SK-N-SH treated with all-trans-retinoic acid at 6 μM for 48 hours (cell line): ENCODE measurements at regions not wholly inside any gene's neighbourhood (a gene's known extent, or its start where the extent isn't known, plus 50 kb on each side); places are given as distances from the start of the nearest gene placed in this dataset.
A peak's percentile ranks its signal among the peaks of the same experiment; 100 is the strongest.

Experiments
- ATAC-seq: fragments of 200-7000 bp; cut with Tn5 transposase; 3 replicates; pipeline ENCODE4 v1.9.1; 2020; ENCODE audit warnings: mild to moderate bottlenecking, moderate library complexity
- ARNTL ChIP-seq: fragments of 450-650 bp; formaldehyde crosslinking; IDR thresholded peaks from 2 replicates; pipeline ENCODE4 v1.5.0; 2020; ENCODE audit warnings: low read depth, mild to moderate bottlenecking, moderate library complexity, borderline replicate concordance
- BACH2 ChIP-seq: fragments of 250-450 bp; sonication (Bioruptor Pico); IDR thresholded peaks from 2 replicates; pipeline ENCODE4 v1.9.0; 2021; ENCODE audit warnings: mild to moderate bottlenecking, borderline replicate concordance
- CREB5 ChIP-seq: fragments of 250-450 bp; sonication (Bioruptor Pico); IDR thresholded peaks from 2 replicates; pipeline ENCODE4 v1.5.1; 2020; ENCODE audit warnings: low read depth, mild to moderate bottlenecking, moderate library complexity
- CSDC2 ChIP-seq: fragments of 250-450 bp; sonication (Bioruptor Pico); IDR thresholded peaks from 2 replicates; pipeline ENCODE4 v1.5.0; 2020; ENCODE audit warnings: mild to moderate bottlenecking, moderate library complexity
- CSRNP3 ChIP-seq: fragments of 250-450 bp; sonication (Bioruptor Pico); IDR thresholded peaks from 2 replicates; pipeline ENCODE4 v1.5.1; 2021; ENCODE audit warnings: mild to moderate bottlenecking, moderate library complexity
- ESRRG ChIP-seq: fragments of 250-450 bp; sonication (Bioruptor Pico); IDR thresholded peaks from 2 replicates; pipeline ENCODE4 v1.6.1; 2021; ENCODE audit warnings: mild to moderate bottlenecking
- GLIS3 ChIP-seq: fragments of 250-450 bp; sonication (Bioruptor Pico); IDR thresholded peaks from 2 replicates; pipeline ENCODE4 v1.5.0; 2020; ENCODE audit warnings: mild to moderate bottlenecking, moderate library complexity
- ISL1 ChIP-seq: fragments of 250-450 bp; sonication (Bioruptor Pico); IDR thresholded peaks from 2 replicates; pipeline ENCODE4 v2.1.2; 2022; ENCODE audit warnings: mild to moderate bottlenecking, moderate library complexity
- OSR1 ChIP-seq: fragments of 250-450 bp; sonication (Bioruptor Pico); IDR thresholded peaks from 2 replicates; pipeline ENCODE4 v1.8.0; 2022; ENCODE audit warnings: moderate library complexity, mild to moderate bottlenecking, inconsistent platforms
- PATZ1 ChIP-seq: fragments of 250-450 bp; sonication (Bioruptor Pico); IDR thresholded peaks from 2 replicates; pipeline ENCODE4 v1.8.0; 2020; ENCODE audit warnings: mild to moderate bottlenecking, moderate library complexity, borderline replicate concordance
- POU6F1 ChIP-seq: fragments of 250-450 bp; sonication (Bioruptor Pico); IDR thresholded peaks from 2 replicates; pipeline ENCODE4 v1.8.0; 2021; ENCODE audit warnings: low read depth, mild to moderate bottlenecking, moderate library complexity, borderline replicate concordance
- RARB ChIP-seq: fragments of 250-450 bp; sonication (Bioruptor Pico); IDR thresholded peaks from 2 replicates; pipeline ENCODE4 v1.8.0; 2021; ENCODE audit warnings: mild to moderate bottlenecking, moderate library complexity
- SNAI2 ChIP-seq: fragments of 250-450 bp; sonication (Bioruptor Pico); IDR thresholded peaks from 2 replicates; pipeline ENCODE4 v1.5.0; 2020; ENCODE audit warnings: mild to moderate bottlenecking, moderate library complexity
- TCF4 ChIP-seq: fragments of 250-450 bp; sonication (Bioruptor Pico); IDR thresholded peaks from 2 replicates; pipeline ENCODE4 v1.8.0; 2021; ENCODE audit warnings: mild to moderate bottlenecking, moderate library complexity, borderline replicate concordance
- TOX ChIP-seq: fragments of 250-450 bp; sonication (Bioruptor Pico); IDR thresholded peaks from 2 replicates; pipeline ENCODE4 v1.8.0; 2021; ENCODE audit warnings: mild to moderate bottlenecking, moderate library complexity, borderline replicate concordance
- TSHZ2 ChIP-seq: fragments of 250-450 bp; sonication (Bioruptor Pico); IDR thresholded peaks from 2 replicates; pipeline ENCODE4 v1.5.0; 2020; ENCODE audit warnings: mild to moderate bottlenecking, moderate library complexity
- ZC3H10 ChIP-seq: fragments of 250-450 bp; sonication (Bioruptor Pico); IDR thresholded peaks from 2 replicates; pipeline ENCODE4 v1.5.1; 2021; ENCODE audit warnings: mild to moderate bottlenecking, moderate library complexity
- ZFP3 ChIP-seq: fragments of 250-450 bp; sonication (Bioruptor Pico); IDR thresholded peaks from 2 replicates; pipeline ENCODE4 v1.5.0; 2020; ENCODE audit warnings: mild to moderate bottlenecking, moderate library complexity
- ZFP30 ChIP-seq: fragments of 450-650 bp; formaldehyde crosslinking; IDR thresholded peaks from 2 replicates; pipeline ENCODE4 v1.5.0; 2022; ENCODE audit warnings: mild to moderate bottlenecking, moderate library complexity
- ZNF565 ChIP-seq: fragments of 450-650 bp; formaldehyde crosslinking; conservative IDR thresholded peaks from 2 replicates; pipeline ENCODE4 v1.5.0; 2020; ENCODE audit warnings: low read depth, mild to moderate bottlenecking, moderate library complexity

GRCh38 chrX:45368705-45369104 is 168.0 kb upstream of the DIPK2B start:
- no peak for TF ChIP-seq RARB (CRISPR knock-in tag)
- no peak for TF ChIP-seq ARNTL (CRISPR knock-in tag)
- no peak for TF ChIP-seq ZNF565 (CRISPR knock-in tag)
- TF ChIP-seq SNAI2 (CRISPR knock-in tag): no peak
- no peak for TF ChIP-seq CREB5 (CRISPR knock-in tag)
- no peak for TF ChIP-seq BACH2
- no peak for TF ChIP-seq ESRRG (CRISPR knock-in tag)
- TF ChIP-seq TSHZ2 (CRISPR knock-in tag): no peak
- no peak for TF ChIP-seq TCF4 (CRISPR knock-in tag)
- no peak for TF ChIP-seq ZFP30
- no peak for TF ChIP-seq ZFP3 (CRISPR knock-in tag)
- TF ChIP-seq ZC3H10 (CRISPR knock-in tag): no peak
- TF ChIP-seq PATZ1: no peak
- no peak for TF ChIP-seq TOX
- TF ChIP-seq OSR1 (CRISPR knock-in tag): no peak
- TF ChIP-seq POU6F1 (CRISPR knock-in tag): no peak
- ATAC-seq: no peak

- no peak for TF ChIP-seq SNAI2 (CRISPR knock-in tag)
- no peak for TF ChIP-seq CSRNP3 (CRISPR knock-in tag)
- TF ChIP-seq ISL1 (CRISPR knock-in tag): no peak
- no peak for TF ChIP-seq GLIS3
- TF ChIP-seq BACH2: no peak
- TF ChIP-seq CREB5 (CRISPR knock-in tag): no peak
- TF ChIP-seq ZFP30: no peak
- no peak for TF ChIP-seq POU6F1 (CRISPR knock-in tag)
- no peak for TF ChIP-seq ZC3H10 (CRISPR knock-in tag)
- no peak for TF ChIP-seq RARB (CRISPR knock-in tag)
- TF ChIP-seq ESRRG (CRISPR knock-in tag): no peak
- TF ChIP-seq ARNTL (CRISPR knock-in tag): no peak
- no peak for TF ChIP-seq CSDC2 (CRISPR knock-in tag)
- peak; percentile 57 for ATAC-seq
Measured at GRCh38 chrX:45363596-45363995, 162.9 kb upstream of the DIPK2B start.
